GM12875 (cell line): ENCODE measurements at regions not wholly inside any gene's neighbourhood (a gene's known extent, or its start where the extent isn't known, plus 50 kb on each side); places are given as distances from the start of the nearest gene placed in this dataset.

Experiments used
- H3K4me3 ChIP-seq: one replicate; pipeline ENCODE4 v1.5.1; 2011; ENCODE audit warnings: low read depth, low read length, control low read depth
- TF ChIP-seq, protein P1 (sequence below): IDR thresholded peaks from 2 replicates; pipeline ENCODE4 v1.5.1; 2011; ENCODE audit warnings: low read depth, mild to moderate bottlenecking, control low read depth, inconsistent platforms, low read length, moderate library complexity, borderline replicate concordance; ENCODE audit not compliant: insufficient read depth

DNA sequence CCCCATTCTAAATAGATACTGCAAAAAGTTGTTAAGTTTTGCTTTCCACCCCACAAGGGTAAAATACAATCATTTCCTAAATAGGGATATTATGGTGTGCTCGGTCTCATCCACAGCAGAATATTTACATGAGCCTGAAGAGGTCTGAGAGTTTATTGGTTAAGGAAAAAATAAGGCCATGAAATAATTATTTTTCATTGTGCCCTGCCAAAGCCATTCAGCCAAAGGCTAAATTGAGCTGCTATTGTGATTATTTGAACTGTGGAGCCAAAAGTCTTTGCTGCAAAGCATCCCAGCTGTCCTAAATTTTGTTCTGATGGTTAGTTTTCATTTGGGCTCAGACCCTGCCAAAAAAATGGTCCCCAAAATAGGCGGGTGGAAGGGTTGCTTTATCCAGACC lies 298.7 kb upstream of the ESRRG start:
- TF ChIP-seq, protein P1, sequence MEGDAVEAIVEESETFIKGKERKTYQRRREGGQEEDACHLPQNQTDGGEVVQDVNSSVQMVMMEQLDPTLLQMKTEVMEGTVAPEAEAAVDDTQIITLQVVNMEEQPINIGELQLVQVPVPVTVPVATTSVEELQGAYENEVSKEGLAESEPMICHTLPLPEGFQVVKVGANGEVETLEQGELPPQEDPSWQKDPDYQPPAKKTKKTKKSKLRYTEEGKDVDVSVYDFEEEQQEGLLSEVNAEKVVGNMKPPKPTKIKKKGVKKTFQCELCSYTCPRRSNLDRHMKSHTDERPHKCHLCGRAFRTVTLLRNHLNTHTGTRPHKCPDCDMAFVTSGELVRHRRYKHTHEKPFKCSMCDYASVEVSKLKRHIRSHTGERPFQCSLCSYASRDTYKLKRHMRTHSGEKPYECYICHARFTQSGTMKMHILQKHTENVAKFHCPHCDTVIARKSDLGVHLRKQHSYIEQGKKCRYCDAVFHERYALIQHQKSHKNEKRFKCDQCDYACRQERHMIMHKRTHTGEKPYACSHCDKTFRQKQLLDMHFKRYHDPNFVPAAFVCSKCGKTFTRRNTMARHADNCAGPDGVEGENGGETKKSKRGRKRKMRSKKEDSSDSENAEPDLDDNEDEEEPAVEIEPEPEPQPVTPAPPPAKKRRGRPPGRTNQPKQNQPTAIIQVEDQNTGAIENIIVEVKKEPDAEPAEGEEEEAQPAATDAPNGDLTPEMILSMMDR = no peak
- no peak overlapping the region for H3K4me3 ChIP-seq

DNA sequence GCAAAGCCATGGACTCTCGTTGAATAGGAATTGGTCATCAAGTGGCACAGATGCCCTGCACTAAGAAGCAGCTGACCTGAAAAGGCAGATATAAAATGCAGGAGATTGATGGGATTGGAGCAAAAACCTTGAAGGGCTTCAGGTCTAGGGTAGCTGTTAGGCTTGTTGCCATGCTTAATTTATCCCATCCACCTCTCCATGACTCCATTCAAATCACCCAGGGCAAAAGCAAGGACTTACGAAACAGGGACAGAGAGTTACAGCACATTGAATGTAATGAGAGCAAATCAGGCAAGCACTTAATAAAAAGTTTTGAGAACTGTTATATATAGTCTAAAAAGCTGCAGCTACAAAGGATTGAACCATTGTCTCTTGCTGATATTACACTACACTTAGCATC lies 298.2 kb upstream of the ESRRG start:
- TF ChIP-seq, protein P1 = no peak
- H3K4me3 ChIP-seq = no peak overlapping the region

DNA sequence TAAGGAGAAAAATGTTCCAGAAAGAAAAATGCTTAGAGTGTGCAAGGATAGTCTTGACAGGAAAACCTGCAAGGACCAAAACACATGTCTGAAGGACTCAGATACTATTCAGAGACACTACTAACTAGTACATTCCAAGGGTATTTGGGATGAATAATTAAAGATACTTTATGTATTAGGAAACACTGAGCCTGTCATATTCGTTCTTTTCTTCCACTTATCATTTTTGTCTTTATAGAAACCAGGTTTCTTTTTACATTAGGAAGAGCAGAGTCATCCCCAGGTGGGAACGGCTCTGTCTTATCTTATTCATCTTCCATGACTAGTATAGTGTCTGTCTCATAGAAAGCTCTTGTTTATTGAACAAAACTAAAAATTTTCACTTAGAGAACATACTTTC lies 296.2 kb upstream of the ESRRG start:
- TF ChIP-seq, protein P1 = no peak
- no peak overlapping the region for H3K4me3 ChIP-seq

DNA sequence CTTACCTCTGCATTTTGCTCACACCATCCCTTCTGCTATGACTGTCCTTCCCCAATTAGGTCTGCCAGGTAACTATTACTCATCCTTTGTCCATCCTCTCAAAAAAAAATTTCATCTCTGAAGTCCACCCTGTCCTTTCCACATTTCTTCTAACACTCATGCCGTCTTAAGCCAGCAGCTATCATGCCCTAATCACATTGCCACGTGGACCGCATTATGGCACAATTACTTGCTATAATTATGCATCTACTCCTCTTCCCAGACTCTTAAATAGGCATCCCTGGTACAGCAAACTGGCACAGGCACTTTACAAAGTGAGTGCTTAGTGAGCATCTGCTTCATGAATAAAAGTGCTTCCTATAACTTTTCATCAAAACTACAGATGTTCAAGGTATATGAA lies 295.4 kb upstream of the ESRRG start:
- TF ChIP-seq, protein P1 = no peak
- no peak overlapping the region for H3K4me3 ChIP-seq

DNA sequence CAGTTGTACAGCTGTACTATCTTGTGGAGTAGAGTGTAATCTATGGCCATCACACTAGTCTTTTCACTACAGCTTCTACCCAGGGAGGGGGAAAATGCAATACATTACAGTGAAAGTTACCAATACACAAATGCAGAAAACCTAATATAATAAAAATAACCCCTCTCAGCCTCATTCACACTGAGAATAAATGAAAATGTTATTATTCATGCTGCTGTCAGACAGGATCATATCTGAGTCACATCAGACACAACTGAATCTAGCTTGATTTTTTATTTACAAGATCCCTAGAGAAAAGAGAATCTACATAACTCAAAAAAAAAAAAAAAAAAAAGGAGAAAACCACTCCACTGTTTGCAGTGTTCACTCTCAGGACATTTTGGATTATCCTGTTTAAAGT lies 293.9 kb upstream of the ESRRG start:
- TF ChIP-seq, protein P1 = no peak
- H3K4me3 ChIP-seq = no peak overlapping the region

DNA sequence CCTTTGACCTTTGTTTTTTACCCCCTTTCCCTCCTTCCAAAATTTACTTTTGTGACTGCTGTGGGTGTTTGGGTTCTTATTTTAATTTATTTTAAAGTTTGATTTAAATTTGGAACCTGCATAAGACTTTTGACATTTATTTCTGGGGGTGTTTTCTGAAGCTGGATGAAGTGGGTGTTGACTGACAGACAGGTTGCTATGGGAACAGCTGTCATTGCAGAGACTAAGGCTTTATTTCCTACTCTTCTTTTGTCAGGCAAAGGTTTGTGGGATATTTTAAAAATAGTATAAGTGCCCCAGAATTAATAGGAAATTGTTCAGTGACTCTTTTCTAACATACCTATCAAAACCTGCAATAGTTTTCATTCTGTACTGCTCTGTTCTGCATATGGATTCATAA lies 290.8 kb upstream of the ESRRG start:
- TF ChIP-seq, protein P1 = no peak
- H3K4me3 ChIP-seq = no peak overlapping the region

DNA sequence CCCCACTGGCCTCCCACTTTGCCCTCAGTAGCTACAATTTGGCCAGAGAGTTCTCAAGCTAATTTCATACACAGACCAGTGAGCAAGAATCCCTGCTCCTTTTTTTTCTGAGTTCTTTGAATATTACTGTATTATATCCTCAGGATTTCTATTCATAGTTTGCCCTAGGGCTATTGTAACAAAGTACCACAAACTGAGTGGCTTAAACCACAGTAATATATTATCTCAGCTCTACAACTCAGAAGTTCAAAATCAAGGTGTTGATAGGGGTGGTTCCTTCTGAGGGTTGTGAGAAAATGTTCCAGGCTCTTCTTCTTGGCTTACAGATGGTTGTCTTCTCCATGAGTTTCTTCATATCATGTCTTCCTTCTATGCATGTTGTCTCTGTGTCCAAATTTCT lies 289.4 kb upstream of the ESRRG start:
- TF ChIP-seq, protein P1 = no peak
- no peak overlapping the region for H3K4me3 ChIP-seq
